SK-N-SH (cell line): ENCODE measurements at regions not wholly inside any gene's neighbourhood (a gene's known extent, or its start where the extent isn't known, plus 50 kb on each side); places are given as distances from the start of the nearest gene placed in this dataset.
A peak's percentile ranks its signal among the peaks of the same experiment; 100 is the strongest.

Source experiments
- CTCF ChIA-PET: fragments of 300-600, 350-600 bp; formaldehyde crosslinking; extraction: SDS; loops from one replicate; lab custom pipeline; 2021; lab: Yijun Ruan, JAX
- POLR2A ChIA-PET: fragments of 350-600 bp; sonication (Branson Sonifier 250); formaldehyde crosslinking; extraction: SDS; loops from one replicate; lab custom pipeline; 2020; ENCODE audit warnings: antibody characterized with exemption, inconsistent platforms; lab: Yijun Ruan, JAX
- DNase-seq: peaks from one replicate; pipeline ENCODE4 v3.0.0; 2012
- H2AFZ ChIP-seq: fragments of 200-600 bp; sonication (generic); 2 replicates; pipeline ENCODE4 v1.8.1; 2016; ENCODE audit warnings: antibody characterized with exemption, mild to moderate bottlenecking, low read depth
- H3F3A ChIP-seq: fragments of 200-600 bp; sonication (generic); replicated peaks from 2 replicates; pipeline ENCODE3; 2016; ENCODE audit warnings: antibody characterized with exemption, mild to moderate bottlenecking; ENCODE audit not compliant: insufficient read depth
- H3K27ac ChIP-seq, 2 experiments: fragments of 200-500 bp in 1 of 2; fragments of 200-600 bp in 1 of 2; sonication (Bioruptor generic) in 1 of 2; sonication (generic), shearing (Covaris generic) in 1 of 2; 2 replicates each; pipeline versions ENCODE4 v1.5.1 to v1.6.1; 2014 to 2016; ENCODE audit warnings: low read depth in 2 of 2, inconsistent platforms in 1 of 2, low read length in 1 of 2, mild to moderate bottlenecking in 1 of 2, mixed read lengths in 1 of 2
- H3K27me3 ChIP-seq: fragments of 200-600 bp; sonication (generic), shearing (Covaris generic); 2 replicates; pipeline ENCODE4 v1.6.1; 2016; ENCODE audit warnings: mixed run types; ENCODE audit not compliant: insufficient read depth
- H3K36me3 ChIP-seq, 2 experiments: fragments of 200-500 bp in 1 of 2; fragments of 200-600 bp in 1 of 2; sonication (Bioruptor generic) in 1 of 2; sonication (generic) in 1 of 2; replicated peaks in 1 of 2; 2 replicates each; pipeline versions ENCODE3 to v1.5.1; 2014 to 2016; ENCODE audit warnings: low read length in 1 of 2, mild to moderate bottlenecking in 1 of 2; ENCODE audit not compliant: insufficient read depth in 2 of 2, control insufficient read depth in 1 of 2
- H3K4me1 ChIP-seq, 2 experiments: fragments of 200-500 bp in 1 of 2; fragments of 200-600 bp in 1 of 2; sonication (Bioruptor generic) in 1 of 2; sonication (generic), shearing (Covaris generic) in 1 of 2; 2 replicates each; pipeline versions ENCODE4 v1.5.1 to v1.6.1; 2014 to 2016; ENCODE audit warnings: low read depth in 1 of 2, low read length in 1 of 2, mixed run types in 1 of 2; ENCODE audit not compliant: insufficient read depth in 2 of 2, control insufficient read depth in 1 of 2
- H3K4me2 ChIP-seq: fragments of 200-600 bp; sonication (generic), shearing (Covaris generic); 2 replicates; pipeline ENCODE4 v1.6.1; 2017; ENCODE audit warnings: mixed run types
- H3K4me3 ChIP-seq, 2 experiments: fragments of 200-500 bp in 1 of 2; fragments of 200-600 bp in 1 of 2; sonication (Bioruptor generic) in 1 of 2; sonication (generic), shearing (Covaris generic) in 1 of 2; 2 replicates each; pipeline versions ENCODE4 v1.5.1 to v1.8.1; 2014 to 2016; ENCODE audit warnings: low read depth in 2 of 2, inconsistent platforms in 1 of 2, low read length in 1 of 2, mild to moderate bottlenecking in 1 of 2, mixed read lengths in 1 of 2, moderate library complexity in 1 of 2
- H3K79me2 ChIP-seq: fragments of 200-600 bp; sonication (generic); 2 replicates; pipeline ENCODE4 v1.8.1; 2017; ENCODE audit warnings: mild to moderate bottlenecking; ENCODE audit not compliant: insufficient read depth
- H3K9ac ChIP-seq: fragments of 200-600 bp; sonication (generic); 2 replicates; pipeline ENCODE4 v1.6.1; 2017; ENCODE audit warnings: mixed run types
- H3K9me2 ChIP-seq: fragments of 200-600 bp; sonication (generic); 2 replicates; pipeline ENCODE4 v1.6.1; 2017; ENCODE audit warnings: mixed run types
- H3K9me3 ChIP-seq: fragments of 200-600 bp; sonication (generic); 2 replicates; pipeline ENCODE4 v1.6.1; 2017; ENCODE audit warnings: mixed run types, mild to moderate bottlenecking, moderate library complexity
- H4K20me1 ChIP-seq: fragments of 200-600 bp; sonication (generic); 2 replicates; pipeline ENCODE4 v1.6.1; 2017; ENCODE audit warnings: mild to moderate bottlenecking, mixed run types; ENCODE audit not compliant: insufficient read depth
- EP300 ChIP-seq, 2 experiments: IDR thresholded peaks; 2 replicates each; pipeline versions ENCODE4 v1.4.0 to v1.6.1; 2012; ENCODE audit warnings: borderline replicate concordance in 1 of 2, low read depth in 1 of 2, low read length in 1 of 2
- FOSL2 ChIP-seq: IDR thresholded peaks from 2 replicates; pipeline ENCODE4 v1.4.0; 2012; ENCODE audit warnings: low read depth, mild to moderate bottlenecking, moderate library complexity, borderline replicate concordance
- FOXM1 ChIP-seq: IDR thresholded peaks from 2 replicates; pipeline ENCODE4 v1.4.0; 2012; ENCODE audit warnings: low read depth, mild to moderate bottlenecking
- GABPA ChIP-seq: IDR thresholded peaks from 2 replicates; pipeline ENCODE4 v1.4.0; 2012; ENCODE audit warnings: low read depth, mild to moderate bottlenecking
- GATA2 ChIP-seq: sonication (generic); formaldehyde crosslinking; IDR thresholded peaks from 2 replicates; pipeline ENCODE4 v1.5.0; 2020; ENCODE audit warnings: mild to moderate bottlenecking, missing genetic modification reagents
- NRF1 ChIP-seq: IDR thresholded peaks from 2 replicates; pipeline ENCODE4 v1.6.1; 2012; ENCODE audit warnings: low read depth, mild to moderate bottlenecking, low read length
- POLR2AphosphoS5 ChIP-seq: IDR thresholded peaks from 2 replicates; pipeline ENCODE4 v1.6.1; 2012; ENCODE audit warnings: low read depth, low read length
- RAD21 ChIP-seq: IDR thresholded peaks from 2 replicates; pipeline ENCODE4 v1.6.1; 2012; ENCODE audit warnings: mild to moderate bottlenecking, low read length
- RCOR1 ChIP-seq: fragments of 150-350 bp; IDR thresholded peaks from 2 replicates; pipeline ENCODE4 v1.6.1; 2017; ENCODE audit warnings: antibody characterized with exemption, low read length
- SIN3A ChIP-seq: IDR thresholded peaks from 2 replicates; pipeline ENCODE4 v1.6.1; 2012; ENCODE audit warnings: low read depth, mild to moderate bottlenecking, low read length, moderate library complexity, borderline replicate concordance
- SMC3 ChIP-seq: IDR thresholded peaks from 2 replicates; pipeline ENCODE4 v1.6.1; 2012; ENCODE audit warnings: low read depth, low read length, improper control_type of control experiment
- TAF1 ChIP-seq: IDR thresholded peaks from 2 replicates; pipeline ENCODE4 v1.6.1; 2012; ENCODE audit warnings: low read depth, mild to moderate bottlenecking, low read length, moderate library complexity, borderline replicate concordance
- TEAD4 ChIP-seq: IDR thresholded peaks from 2 replicates; pipeline ENCODE4 v1.4.0; 2012; ENCODE audit warnings: mild to moderate bottlenecking, borderline replicate concordance; ENCODE audit not compliant: insufficient read depth
- whole genome bisulfite sequencing: methylation state at CpG from one replicate; pipeline ENCODE4 v1.1.6; 2017; ENCODE audit warnings: low lambda C conversion rate; 5-methylcytosine and 5-hydroxymethylcytosine counted together
- TF ChIP-seq, protein P1 (sequence below): fragments of 150-350 bp; IDR thresholded peaks from 2 replicates; pipeline ENCODE4 v1.6.1; 2016; ENCODE audit warnings: mild to moderate bottlenecking, low read depth, low read length
- TF ChIP-seq, protein P2 (sequence below): IDR thresholded peaks from 2 replicates; pipeline ENCODE4; 2012
- TF ChIP-seq, protein P3 (sequence below): fragments of 150-350 bp; IDR thresholded peaks from 2 replicates; pipeline ENCODE4 v1.6.1; 2017; ENCODE audit warnings: antibody characterized with exemption, low read length, low read depth, borderline replicate concordance

DNA sequence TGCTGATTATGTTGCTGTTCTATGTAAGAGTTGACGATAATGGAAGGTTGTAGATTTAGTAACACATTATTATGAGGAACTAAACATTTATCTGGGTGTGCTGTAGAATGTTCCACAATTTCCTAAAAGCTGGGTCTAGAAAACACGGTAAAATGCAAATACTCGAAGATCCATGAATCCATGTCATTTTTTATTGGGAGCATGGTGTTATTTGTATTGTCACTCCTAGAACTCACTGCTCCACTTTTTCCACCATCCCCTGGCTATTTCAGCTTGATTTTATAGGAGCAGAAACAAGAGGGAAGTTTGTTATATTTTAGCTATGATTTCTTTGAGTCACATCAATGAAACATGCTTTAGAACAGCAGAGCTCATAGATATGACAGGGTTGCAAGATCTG lies 155.0 kb upstream of the ANK2 start:
- Histone ChIP-seq H4K20me1 (no peaks in the 10 kb centered on the region), H3K9me3 (no peaks in the 10 kb centered on the region), H3K4me1 (peaks cover 0 to 30% of the 10 kb centered on the region in 2 experiments; a peak in 3 of 4 replicates), H3K9me2 (no peaks in the 10 kb centered on the region), H3F3A (peaks cover 3% of the 10 kb centered on the region), H3K9ac (no peak overlapping the region), H3K4me2 (no peak overlapping the region), H3K4me3 (no peak overlapping the region), H3K27ac (peak overlapping the region in 1 of 2 experiments; percentile 99; a peak in 2 of 4 replicates), H3K79me2 (no peaks in the 10 kb centered on the region), H3K36me3 (no peaks in the 10 kb centered on the region), H2AFZ (no peak overlapping the region), H3K27me3 (no peaks in the 10 kb centered on the region)
- 53% methylated on average over 3 of the region's 3 CpGs for WGBS
- ChIA-PET CTCF (interaction anchor here (1.0 to 2.4 kb wide), 2 partner anchors 44 to 57 kb away, joined by 3 to 17 read pairs; no protein-coding TSS in a partner anchor), POLR2A (no interaction called here)
- TF ChIP-seq NRF1 (no peak), GATA2 (CRISPR knock-in tag) (no peak)
- no peak for DNase-seq

DNA sequence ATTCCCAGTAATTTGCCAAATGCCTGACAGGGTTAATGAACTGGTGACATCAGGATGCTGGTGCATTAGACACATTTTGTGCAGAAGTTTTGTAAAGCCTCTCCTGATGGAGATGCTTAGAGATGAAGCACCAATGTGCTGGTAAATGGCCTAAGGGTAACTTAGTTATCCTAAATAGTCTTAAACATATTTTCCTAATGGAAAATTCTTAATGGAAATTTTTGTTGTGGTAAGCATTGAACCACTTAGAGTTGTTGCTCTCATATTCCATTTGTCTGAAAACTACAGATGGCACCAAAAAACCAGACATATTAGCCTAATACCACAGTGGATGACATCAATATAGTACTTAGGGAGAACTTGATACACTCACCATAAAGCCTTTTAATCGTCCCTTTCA lies 154.5 kb upstream of the ANK2 start:
- ChIA-PET CTCF (interaction anchor here (1.0 to 2.4 kb wide), 3 partner anchors 40 to 57 kb away, joined by 3 to 17 read pairs (median 5); no protein-coding TSS in a partner anchor), POLR2A (no interaction called here)
- Histone ChIP-seq H3F3A (peaks cover 3% of the 10 kb centered on the region), H3K36me3 (no peaks in the 10 kb centered on the region), H3K27ac (peak overlapping the region in 1 of 2 experiments; percentile 99; a peak in 2 of 4 replicates), H3K4me1 (peaks cover 0 to 29% of the 10 kb centered on the region in 2 experiments; a peak in 3 of 4 replicates), H3K9ac (no peak overlapping the region), H3K27me3 (no peaks in the 10 kb centered on the region), H3K9me3 (no peaks in the 10 kb centered on the region), H2AFZ (no peak overlapping the region), H4K20me1 (no peaks in the 10 kb centered on the region), H3K79me2 (no peaks in the 10 kb centered on the region), H3K4me3 (no peak overlapping the region), H3K9me2 (no peaks in the 10 kb centered on the region), H3K4me2 (no peak overlapping the region)
- DNase-seq = peak; percentile 28
- TF ChIP-seq, protein P1, sequence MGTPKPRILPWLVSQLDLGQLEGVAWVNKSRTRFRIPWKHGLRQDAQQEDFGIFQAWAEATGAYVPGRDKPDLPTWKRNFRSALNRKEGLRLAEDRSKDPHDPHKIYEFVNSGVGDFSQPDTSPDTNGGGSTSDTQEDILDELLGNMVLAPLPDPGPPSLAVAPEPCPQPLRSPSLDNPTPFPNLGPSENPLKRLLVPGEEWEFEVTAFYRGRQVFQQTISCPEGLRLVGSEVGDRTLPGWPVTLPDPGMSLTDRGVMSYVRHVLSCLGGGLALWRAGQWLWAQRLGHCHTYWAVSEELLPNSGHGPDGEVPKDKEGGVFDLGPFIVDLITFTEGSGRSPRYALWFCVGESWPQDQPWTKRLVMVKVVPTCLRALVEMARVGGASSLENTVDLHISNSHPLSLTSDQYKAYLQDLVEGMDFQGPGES = no peak
- TF ChIP-seq RCOR1 (peak; percentile 77), FOXM1 (no peak), TAF1 (no peak), SMC3 (no peak), TEAD4 (no peak), POLR2AphosphoS5 (no peak), GATA2 (CRISPR knock-in tag) (no peak), EP300 (IDR thresholded peaks at IDR 0.05; ENCODE audit: borderline replicate concordance in 1 of 2, low read depth in 1 of 2, low read length in 1 of 2) (peak in 1 of 2 experiments; percentile 68; a peak in 2 of 4 replicates), GABPA (no peak), NRF1 (no peak), FOSL2 (no peak), SIN3A (no peak), RAD21 (peak; percentile 24; the same call in 1 of the 2 replicates)
- TF ChIP-seq, protein P2, sequence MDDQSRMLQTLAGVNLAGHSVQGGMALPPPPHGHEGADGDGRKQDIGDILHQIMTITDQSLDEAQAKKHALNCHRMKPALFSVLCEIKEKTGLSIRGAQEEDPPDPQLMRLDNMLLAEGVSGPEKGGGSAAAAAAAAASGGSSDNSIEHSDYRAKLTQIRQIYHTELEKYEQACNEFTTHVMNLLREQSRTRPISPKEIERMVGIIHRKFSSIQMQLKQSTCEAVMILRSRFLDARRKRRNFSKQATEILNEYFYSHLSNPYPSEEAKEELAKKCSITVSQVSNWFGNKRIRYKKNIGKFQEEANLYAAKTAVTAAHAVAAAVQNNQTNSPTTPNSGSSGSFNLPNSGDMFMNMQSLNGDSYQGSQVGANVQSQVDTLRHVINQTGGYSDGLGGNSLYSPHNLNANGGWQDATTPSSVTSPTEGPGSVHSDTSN = no peak
- TF ChIP-seq, protein P3, sequence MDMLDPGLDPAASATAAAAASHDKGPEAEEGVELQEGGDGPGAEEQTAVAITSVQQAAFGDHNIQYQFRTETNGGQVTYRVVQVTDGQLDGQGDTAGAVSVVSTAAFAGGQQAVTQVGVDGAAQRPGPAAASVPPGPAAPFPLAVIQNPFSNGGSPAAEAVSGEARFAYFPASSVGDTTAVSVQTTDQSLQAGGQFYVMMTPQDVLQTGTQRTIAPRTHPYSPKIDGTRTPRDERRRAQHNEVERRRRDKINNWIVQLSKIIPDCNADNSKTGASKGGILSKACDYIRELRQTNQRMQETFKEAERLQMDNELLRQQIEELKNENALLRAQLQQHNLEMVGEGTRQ = no peak
- 5% methylated on average over 1 of the region's 1 CpG for WGBS
